Endothelial cell of hepatic sinusoid (primary cell): ENCODE measurements at regions not wholly inside any gene's neighbourhood (a gene's known extent, or its start where the extent isn't known, plus 50 kb on each side); places are given as distances from the start of the nearest gene placed in this dataset.
"Not testable (repeated sequence)": the region's sequence is repeated elsewhere in the genome, so short reads cannot be mapped to it uniquely, and the experiment has no call there.

Source experiments
- in situ Hi-C: cut with HindIII; loops from 2 replicates; pipeline ENCODE4 v1.10.0; 2017; ENCODE audit warnings: low sequenced_read_pairs

- in situ Hi-C loops, result no loop called here
Measured at GRCh38 chr1:70553567-70553956, 142.5 kb downstream of the CTH start.

DNA sequence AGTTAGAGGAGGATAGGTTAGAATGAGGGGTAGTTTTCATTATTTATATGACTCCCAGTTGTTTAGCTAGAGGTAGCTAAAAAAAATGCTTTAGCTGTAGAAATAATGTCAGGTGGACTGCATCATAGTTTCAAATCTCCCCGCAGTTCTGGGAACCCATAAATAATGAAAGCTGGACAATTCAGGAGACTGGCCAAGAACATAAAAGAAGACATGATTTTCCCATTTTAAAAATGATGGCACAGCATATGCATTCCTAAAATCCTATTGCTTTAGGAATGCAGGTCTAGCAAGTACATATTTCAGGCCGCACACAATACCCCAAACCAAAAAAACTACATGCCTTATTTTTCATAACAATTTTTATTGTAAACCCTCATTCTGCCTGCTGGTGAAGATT, 143.3 kb downstream of the CTH start:
- in situ Hi-C loops, result no loop called here

GRCh38 chr1:70556541-70556940, 145.5 kb downstream of the CTH start:
- in situ Hi-C loops, result no loop called here

DNA sequence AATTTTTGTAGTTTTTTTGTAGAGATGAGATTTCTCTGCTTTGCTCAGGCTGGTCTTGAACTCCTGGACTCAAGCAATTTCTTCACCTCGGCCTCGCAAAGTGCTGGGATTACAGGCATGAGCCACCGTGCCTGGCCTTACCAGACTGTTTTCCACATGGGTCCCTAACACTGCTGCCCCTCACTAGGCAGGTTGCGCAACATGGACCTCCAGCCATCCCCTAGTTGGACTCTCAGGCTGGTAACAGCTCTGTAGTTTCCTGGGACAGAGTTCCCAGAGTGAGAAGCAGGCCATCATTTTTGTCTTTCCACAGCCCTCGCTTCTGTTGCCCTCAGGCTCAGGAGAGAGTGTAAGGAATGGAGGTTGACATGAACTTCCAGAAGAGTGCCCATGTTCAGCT, 156.1 kb downstream of the CTH start:
- in situ Hi-C loops, result no loop called here

DNA sequence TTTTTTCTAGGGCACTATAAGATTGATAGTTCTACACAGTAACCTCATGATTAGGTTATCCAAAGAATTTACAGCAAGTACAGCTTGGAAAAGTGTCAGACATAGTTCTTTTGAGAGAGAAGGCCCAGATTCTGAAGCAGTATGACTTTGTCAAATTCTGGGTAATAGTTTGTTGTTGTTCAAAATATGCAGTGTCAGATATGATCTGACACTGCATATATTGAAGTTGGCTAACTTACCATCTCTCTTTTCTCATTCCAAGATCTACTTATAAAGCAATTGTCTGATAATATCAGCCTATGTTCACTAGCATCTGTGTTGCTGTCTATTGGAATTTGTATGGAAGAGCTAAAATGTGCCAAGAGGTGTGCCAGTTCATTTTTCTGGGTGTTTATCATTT, 160.1 kb downstream of the CTH start:
- in situ Hi-C loops, result no loop called here

DNA sequence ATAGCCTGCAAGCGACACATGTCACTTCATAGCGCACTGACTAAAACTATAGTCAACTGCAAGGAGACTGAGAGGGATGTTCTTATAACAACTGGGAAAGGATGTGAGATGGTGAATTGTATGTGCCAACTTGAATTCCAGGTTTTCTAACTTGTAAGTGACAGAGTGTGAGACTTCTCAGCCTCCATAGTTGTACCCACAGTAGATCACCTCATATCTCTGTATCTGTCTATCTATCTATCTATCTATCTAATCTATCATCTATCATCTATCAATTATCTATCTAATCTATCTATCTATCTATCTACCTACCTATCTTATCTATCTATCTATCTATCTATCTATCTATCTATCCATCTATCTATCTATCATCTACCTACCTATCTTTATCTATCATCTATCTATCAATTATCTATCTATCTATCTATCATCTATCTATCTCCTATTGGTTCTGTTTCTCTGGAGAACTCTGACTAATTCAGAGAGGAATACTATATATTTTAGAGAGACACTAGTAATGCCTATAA, 162.3 kb downstream of the CTH start:
- in situ Hi-C loops, result no loop called here

DNA sequence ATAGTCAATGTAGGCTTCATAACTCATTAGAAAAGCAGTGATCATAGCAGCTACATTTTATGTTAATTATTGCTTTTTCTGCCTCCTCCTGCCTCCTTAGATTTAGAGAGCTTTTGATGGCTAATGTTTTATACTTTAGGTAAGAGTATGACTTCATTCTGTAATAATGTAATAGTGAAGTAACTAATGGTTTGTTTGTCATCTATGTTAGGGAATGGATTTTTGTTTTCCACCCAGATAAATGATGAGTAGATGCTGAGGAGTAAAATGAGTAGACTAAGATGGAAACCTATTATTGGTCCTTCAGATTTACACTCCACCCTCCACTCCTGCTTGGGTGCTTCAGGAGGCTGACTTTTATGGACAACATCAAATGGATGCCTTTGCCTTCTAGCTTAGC, 170.6 kb downstream of the CTH start:
- in situ Hi-C loops, result no loop called here

DNA sequence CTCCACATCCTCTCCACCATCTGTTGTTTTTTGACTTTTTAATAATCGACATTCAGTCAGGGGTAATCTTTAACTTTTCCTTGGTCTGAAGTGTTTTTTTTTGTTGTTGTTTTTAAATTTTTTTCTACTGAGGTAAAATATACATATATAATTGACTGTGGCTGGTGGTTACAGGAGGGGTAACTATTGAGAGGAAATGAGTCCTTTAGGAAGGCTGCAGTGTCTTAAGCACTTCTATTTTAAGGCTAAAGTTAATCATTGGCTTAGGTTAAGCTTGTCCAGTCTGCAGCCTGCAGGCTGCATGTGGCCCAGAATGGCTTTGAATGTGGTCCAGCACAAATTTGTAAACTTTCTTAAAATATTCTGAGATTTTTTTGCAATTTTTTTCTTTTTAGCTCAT, 172.5 kb downstream of the CTH start:
- in situ Hi-C loops, result no loop called here

GRCh38 chr1:70586046-70586445, 175.0 kb downstream of the CTH start:
- in situ Hi-C loops, result no loop called here

DNA sequence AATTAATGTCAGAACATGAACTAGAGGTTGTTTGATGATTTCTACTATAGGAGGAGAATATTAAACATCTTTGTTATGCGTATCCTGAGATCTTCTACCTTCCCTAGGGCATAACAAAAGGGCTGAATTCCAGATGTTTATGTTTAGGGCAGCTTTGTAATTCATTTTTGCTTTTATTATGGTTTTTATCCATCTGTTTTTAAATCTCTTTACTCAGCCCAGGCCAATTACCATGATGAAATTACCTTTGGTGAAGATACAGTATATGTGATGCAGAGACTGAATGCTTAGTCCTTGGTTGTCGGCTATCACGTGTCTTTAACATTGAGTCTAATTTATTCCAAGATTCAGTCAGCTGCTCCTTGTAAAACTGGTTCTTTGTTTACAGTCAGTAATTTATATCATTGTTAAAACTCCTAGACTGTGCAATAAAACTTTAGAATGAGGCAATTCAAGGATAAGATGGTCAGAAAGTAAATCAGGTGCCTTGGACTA, 176.9 kb downstream of the CTH start:
- in situ Hi-C loops, result no loop called here

- in situ Hi-C loops, result not testable (repeated sequence)
Measured at GRCh38 chr1:70593551-70593950, 182.5 kb downstream of the CTH start.

DNA sequence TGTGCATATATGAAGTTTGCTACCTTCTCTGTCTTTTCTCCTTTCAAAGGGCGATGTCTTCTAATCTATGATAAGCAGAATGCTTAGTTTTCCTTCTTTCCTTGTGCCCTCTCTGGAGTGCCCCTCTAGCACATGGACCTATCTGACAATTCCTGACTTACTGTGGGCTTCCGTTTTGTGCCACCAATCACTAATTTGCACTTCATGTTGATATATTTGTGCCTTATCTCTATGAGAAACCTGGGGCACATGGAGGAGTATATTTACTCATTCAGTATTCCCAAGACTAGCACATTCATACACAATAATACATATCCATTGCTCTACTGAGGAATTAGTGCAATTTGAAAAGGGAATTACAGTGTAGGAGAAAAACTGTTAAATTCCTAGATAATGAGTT, 197.7 kb downstream of the CTH start:
- in situ Hi-C loops, result no loop called here

DNA sequence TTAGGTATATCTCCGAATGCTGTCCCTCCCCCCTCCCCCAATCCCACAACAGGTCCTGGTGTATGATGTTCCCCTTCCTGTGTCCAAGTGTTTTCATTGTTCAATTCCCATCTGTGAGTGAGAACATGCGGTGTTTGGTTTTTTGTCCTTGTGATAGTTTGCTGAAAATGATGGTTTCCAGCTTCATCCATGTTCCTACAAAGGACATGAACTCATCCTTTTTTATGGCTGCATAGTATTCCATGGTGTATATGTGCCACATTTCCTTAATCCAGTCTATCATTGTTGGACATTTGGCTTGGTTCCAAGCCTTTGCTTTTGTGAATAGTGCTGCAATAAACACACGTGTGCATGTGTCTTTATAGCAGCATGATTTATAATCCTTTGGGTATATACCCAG, 199.1 kb downstream of the CTH start:
- in situ Hi-C loops, result not testable (repeated sequence)

DNA sequence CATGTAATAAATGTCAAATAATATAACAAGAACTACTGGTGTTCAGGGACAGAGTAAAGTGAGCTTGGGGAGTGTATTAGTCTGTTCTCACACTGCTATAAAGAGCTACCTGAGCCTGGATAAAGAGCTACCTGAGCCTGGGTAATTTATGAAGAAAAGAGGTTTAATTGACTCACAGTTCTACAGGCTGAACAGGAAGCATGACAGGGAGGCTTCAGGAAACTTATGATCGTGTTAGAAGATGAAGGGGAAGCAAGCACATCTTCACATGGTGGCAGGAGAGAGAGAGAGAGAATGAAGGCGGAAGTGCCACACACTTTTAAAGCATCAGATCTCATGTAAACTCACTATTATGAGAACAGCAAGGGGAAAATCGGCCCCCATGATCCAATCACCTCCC, 205.9 kb downstream of the CTH start:
- in situ Hi-C loops, result no loop called here

- in situ Hi-C loops, result no loop called here
Measured at GRCh38 chr1:70617728-70618127, 206.7 kb downstream of the CTH start.

DNA sequence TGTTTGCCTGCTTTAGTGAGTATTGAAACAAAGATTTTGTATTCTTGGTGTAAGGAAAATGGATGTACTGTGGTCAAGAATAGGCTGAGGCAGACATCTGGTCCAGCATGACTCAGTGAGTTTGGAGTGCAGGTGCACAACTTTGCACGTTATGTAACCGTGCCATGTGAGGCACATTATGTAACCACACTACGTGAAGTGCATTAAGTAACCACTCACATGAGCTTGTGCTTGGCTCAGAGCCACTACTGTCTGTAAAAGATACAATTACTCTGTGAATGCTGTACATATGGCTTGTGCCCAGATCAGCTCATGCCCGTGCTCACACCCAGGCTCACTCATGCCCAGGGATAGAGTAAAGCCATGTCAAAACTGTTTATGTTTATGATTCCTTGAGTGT, 216.8 kb downstream of the CTH start:
- in situ Hi-C loops, result no loop called here

GRCh38 chr1:70628973-70629372, 217.9 kb downstream of the CTH start:
- in situ Hi-C loops, result no loop called here

GRCh38 chr1:70633004-70633403, 221.9 kb downstream of the CTH start:
- in situ Hi-C loops, result no loop called here

GRCh38 chr1:70635868-70636267, 224.8 kb downstream of the CTH start:
- in situ Hi-C loops, result no loop called here

- in situ Hi-C loops, result no loop called here
Measured at GRCh38 chr1:70641868-70642267, 230.8 kb downstream of the CTH start.

- in situ Hi-C loops, result no loop called here
Measured at GRCh38 chr1:70656361-70656760, 245.3 kb downstream of the CTH start.

DNA sequence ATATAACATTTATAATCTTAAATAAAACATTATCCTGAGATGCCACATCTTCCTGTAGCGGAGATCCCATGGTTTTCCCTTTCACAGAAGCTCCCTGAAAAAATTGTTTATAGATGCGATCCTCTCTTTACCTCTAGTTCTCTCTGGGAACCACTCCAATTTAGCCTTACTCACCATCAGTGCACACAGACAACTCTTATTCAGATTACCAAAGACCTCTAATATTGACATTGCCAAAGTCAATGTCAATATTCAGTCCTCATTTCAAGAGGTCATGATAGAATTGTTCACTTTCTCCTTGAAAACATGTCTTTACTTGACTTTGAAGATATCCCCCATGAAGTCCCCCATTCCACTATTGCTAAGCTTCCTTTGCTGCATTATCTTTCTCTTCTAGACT, 248.8 kb downstream of the CTH start:
- in situ Hi-C loops, result loop anchor here (10.0 kb wide), 1 partner anchor 245 kb away; no protein-coding TSS in a partner anchor

GRCh38 chr1:70666381-70667140, 255.5 kb downstream of the CTH start:
- in situ Hi-C loops, result loop anchor here (10.0 kb wide), 1 partner anchor 238 kb away; no protein-coding TSS in a partner anchor
